GM19452 (cell line): ENCODE measurements at regions not wholly inside any gene's neighbourhood (a gene's known extent, or its start where the extent isn't known, plus 50 kb on each side); places are given as distances from the start of the nearest gene placed in this dataset.
"Not testable (repeated sequence)": the region's sequence is repeated elsewhere in the genome, so short reads cannot be mapped to it uniquely, and the experiment has no call there.

Experiments used
- ATAC-seq: cut with Tn5 transposase; IDR thresholded peaks from one replicate; pipeline ENCODE4 v1.9.1; 2021; ENCODE audit not compliant: unreplicated experiment

DNA sequence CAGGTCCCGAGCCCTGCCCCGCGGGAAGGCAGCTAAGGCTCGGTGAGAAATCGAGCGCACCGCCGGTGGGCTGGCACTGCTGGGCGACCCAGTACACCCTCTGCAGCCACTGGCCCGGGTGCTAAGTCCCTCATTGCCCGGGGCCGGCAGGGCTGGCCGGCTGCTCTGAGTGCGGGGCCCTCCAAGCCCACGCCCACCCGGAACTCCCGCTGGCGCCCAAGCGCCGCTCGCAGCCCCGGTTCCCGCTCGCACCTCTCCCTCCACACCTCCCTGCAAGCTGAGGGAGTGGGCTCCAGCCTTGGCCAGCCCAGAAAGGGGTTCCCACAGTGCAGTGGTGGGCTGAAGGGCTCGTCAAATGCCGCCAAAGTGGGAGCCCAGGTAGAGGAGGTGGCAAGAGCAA lies 63.2 kb upstream of the IER3 start:
- ATAC-seq, result not testable (repeated sequence)

DNA sequence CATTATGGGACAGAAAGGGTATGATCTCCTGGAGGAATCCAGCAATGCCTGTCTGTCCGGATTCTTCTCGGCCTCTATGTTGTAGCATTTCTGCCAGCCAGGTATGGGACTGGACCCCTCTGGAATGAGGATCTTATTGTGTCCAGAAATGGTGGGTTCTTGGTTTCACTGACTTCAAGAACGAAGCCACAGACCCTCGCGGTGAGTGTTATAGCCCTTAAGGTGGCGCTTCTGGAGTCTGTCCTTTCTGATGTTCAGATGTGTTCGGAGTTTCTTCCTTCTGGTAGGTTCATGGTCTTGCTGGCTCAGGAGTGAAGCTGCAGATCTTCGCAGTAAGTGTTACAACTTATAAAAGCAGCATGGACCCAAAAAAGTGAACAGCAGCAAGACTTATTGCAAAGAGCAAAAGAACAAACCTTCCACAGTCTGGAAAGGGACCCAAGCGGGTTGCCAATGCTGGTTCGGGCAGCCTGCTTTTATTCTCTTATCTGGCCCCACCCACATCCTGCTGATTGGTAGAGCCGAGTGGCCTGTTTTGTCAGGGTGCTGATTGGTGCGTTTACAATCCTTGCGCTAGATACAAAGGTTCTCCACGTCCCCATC lies 62.3 kb upstream of the IER3 start:
- no peak for ATAC-seq

DNA sequence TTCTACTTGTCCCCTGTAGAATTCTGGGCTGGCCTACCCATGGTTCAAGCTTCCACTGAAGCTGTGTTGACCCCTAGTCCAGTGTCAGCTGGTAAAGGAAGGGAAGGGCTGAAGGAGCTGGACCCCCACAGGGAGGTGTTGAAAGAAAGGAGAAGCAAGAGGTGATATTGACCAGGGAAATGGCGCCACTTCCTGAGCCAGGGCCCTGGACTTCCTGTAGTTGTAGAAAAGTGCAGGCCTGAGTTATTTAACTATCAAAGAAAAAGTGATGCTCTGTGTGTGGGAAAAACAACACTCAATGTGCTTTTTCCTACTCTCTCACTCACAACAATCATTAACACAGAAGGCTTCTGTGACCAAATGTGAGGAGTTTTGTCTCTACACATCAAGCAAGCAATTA lies 60.0 kb upstream of the IER3 start:
- no peak for ATAC-seq

DNA sequence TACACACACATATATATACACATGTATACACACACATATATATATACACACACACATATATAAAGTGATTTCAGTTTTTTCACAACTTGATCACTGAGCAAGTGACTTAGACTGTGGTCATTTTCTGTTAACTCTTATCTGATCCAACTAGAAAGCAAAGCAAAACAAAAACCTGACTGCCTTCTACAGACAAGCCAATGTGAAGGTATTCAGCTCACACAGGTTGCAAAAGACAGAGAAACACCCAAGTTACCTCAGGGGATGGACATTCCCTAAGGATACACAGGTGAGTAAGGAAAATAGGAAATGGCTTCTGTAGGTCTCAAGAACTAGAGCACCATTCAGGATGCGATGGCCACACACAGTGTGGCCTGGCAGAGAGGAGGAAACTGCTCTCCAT lies 58.4 kb upstream of the IER3 start:
- no peak for ATAC-seq

DNA sequence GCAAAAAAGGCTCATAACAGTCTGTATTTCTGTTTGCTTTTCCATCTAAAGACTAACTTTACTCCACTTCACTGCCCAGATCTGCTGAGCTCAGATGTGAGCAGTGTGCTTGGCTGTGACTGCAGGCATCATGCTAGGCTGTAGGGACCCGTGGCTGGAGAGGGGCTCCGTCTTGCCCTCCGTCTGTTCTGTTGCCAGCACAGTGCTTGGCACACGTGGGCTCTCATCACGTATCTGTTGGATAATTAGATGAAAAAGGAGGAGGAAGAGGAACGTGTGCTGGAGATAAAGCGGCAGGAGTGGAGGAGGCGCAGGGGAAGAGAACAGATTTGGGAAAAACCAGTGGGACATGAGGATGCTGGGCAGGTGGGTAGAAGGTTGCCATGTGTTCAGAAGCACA lies 57.6 kb upstream of the IER3 start:
- no peak for ATAC-seq

DNA sequence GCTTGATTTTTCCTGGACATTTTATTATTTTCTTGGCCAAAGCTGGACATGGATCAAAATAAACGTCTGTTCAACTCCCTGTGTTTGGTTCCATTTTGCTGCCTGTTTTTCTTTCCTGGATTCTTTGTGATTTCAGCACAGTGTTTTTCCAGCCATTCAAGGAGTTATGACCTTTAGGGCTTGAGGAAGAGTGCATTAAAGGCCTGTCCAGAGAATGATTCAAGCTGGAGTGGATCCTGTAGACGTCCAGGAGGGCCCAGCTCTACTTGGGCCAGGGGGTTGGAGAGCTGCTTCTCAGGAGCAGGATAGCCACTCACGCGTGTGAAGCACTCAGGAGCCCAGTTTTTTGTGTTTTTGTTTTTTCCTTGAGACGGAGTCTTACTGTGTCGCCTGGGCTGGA lies 56.5 kb upstream of the IER3 start:
- no peak for ATAC-seq

DNA sequence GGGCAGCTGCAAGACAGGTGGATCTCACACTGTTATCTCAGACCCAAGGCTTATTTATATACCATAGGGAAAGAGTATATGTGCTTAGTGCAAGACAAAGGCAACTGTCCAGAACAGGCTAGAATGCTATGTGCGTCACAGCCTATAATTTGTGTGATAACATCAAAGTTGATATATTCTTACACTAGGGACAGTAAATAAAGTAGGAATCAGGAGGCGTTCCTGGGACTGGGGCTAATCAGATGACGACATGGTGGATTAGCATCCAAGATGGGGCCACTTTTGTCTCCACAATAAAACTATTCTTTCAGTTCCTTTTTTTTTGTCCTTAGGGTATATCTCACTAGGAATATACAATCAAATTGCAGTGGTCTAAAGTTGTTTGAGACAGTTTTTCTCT lies 54.9 kb upstream of the IER3 start:
- no peak for ATAC-seq

DNA sequence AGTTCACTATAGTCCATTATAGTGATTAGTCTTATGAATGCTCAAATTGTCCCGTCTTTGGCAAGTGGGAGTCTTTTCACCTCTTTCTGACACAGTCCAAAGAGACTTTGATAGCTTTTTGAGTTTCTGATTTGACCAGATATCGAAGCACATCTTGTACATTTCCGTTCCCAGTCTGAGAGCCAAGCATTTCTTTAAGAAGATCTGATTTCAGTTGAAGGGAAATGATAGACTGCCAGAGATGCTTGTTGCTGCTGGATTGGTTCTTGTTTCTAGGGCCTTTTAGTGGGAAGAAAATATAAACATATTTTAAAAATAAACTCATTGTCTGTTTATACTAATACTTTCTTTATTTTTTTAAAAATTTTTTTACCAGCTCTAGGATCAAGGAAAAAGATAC lies 54.1 kb upstream of the IER3 start:
- ATAC-seq, result no peak

DNA sequence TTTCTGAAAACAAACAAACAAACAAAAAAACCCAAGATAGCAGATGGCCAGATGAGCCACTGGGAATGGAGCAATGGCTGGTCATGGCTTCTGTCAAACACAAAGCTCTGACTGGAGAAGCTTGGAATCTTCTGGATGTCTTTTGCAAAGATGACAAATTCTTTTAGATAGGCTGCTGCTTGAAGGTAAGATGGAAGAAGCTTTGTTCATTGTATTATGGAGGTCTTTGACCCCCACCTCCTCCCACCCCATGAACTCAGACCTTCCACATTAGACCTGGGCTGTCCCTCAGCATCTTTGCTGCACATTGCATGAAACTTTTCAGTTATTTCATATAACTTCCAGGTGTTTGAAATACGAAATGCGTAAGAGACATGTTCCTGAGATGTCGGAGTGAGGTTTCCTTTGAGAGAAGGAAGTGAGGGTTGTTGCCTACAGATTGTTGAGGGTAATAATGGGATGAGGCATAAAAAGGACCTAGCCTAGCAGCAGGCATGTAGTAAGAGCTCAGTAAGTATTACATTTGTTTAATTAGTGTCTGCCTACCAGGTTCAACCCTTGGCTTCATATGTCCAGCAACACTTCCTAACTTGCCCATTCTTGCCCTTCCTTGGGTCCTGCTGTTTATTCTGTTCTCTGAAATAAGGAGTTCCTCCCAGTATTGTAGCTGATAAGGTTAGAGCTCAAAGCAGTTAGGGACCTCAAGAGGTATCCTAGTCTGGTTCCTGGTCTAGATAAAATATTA lies 51.4 kb upstream of the IER3 start:
- no peak for ATAC-seq
